CD4-positive, CD25-positive, alpha-beta regulatory T cell (primary cell): ENCODE measurements at regions not wholly inside any gene's neighbourhood (a gene's known extent, or its start where the extent isn't known, plus 50 kb on each side); places are given as distances from the start of the nearest gene placed in this dataset.

Experiments used
- ATAC-seq, 2 donors: fragments of 150-1000 bp; cut with Tn5 transposase; one replicate each; pipeline ENCODE4 v1.10.0; 2021; ENCODE audit warnings: low read depth in 2 of 2, moderate number of reproducible peaks in 2 of 2, moderate library complexity in 1 of 2
- DNase-seq, 3 donors: peaks; one replicate each; pipeline versions ENCODE4 v3.0.0 to v3.0.0-alpha.2; 2012 to 2022; ENCODE audit warnings: mixed read lengths in 1 of 3
- H3K27ac ChIP-seq: one replicate; pipeline ENCODE4 v1.7.0; 2013; ENCODE audit warnings: mild to moderate bottlenecking, low read length; ENCODE audit not compliant: insufficient read depth, poor library complexity, severe bottlenecking
- H3K27me3 ChIP-seq: one replicate; pipeline ENCODE4 v1.7.0; 2013; ENCODE audit warnings: low read length; ENCODE audit not compliant: control insufficient read depth, insufficient read depth
- H3K36me3 ChIP-seq: one replicate; pipeline ENCODE4 v1.7.0; 2013; ENCODE audit warnings: mild to moderate bottlenecking, low read length, moderate library complexity; ENCODE audit not compliant: control insufficient read depth, insufficient read depth
- H3K4me1 ChIP-seq: 2 replicates; pipeline ENCODE4 v1.7.0; 2013; ENCODE audit warnings: mild to moderate bottlenecking, low read length; ENCODE audit not compliant: insufficient read depth, control insufficient read depth, poor library complexity, severe bottlenecking
- H3K4me3 ChIP-seq: one replicate; pipeline ENCODE4 v1.7.0; 2013; ENCODE audit warnings: low read depth, mild to moderate bottlenecking, low read length, moderate library complexity
- H3K9me3 ChIP-seq, 2 experiments: 1 replicate in 1 of 2; 2 replicates in 1 of 2; pipeline ENCODE4 v1.7.0; 2013; ENCODE audit warnings: low read length in 2 of 2, mild to moderate bottlenecking in 1 of 2, moderate library complexity in 1 of 2; ENCODE audit not compliant: control insufficient read depth in 2 of 2
- H3K27ac Mint-ChIP-seq, 3 donors: one replicate each; pipeline ENCODE4 v1.8.0; 2020 to 2022; ENCODE audit warnings: mild to moderate bottlenecking in 3 of 3, mixed read lengths in 3 of 3, moderate library complexity in 2 of 3
- H3K27me3 Mint-ChIP-seq: one replicate; pipeline ENCODE4 v1.8.0; 2022; ENCODE audit warnings: mild to moderate bottlenecking, mixed read lengths
- H3K36me3 Mint-ChIP-seq: one replicate; pipeline ENCODE4 v1.8.0; 2020; ENCODE audit warnings: mixed read lengths
- H3K4me1 Mint-ChIP-seq, 4 donors: one replicate each; pipeline ENCODE4 v1.8.0; 2020 to 2022; ENCODE audit warnings: mixed read lengths in 4 of 4, mild to moderate bottlenecking in 1 of 4
- H3K4me3 Mint-ChIP-seq, 4 donors: one replicate each; pipeline ENCODE4 v1.8.0; 2020 to 2022; ENCODE audit warnings: mild to moderate bottlenecking in 4 of 4, mixed read lengths in 4 of 4, moderate library complexity in 3 of 4
- H3K9me3 Mint-ChIP-seq, 7 donors: one replicate each; pipeline ENCODE4 v1.8.0; 2020 to 2022; ENCODE audit warnings: mixed read lengths in 7 of 7, mild to moderate bottlenecking in 3 of 7, moderate library complexity in 2 of 7

DNA sequence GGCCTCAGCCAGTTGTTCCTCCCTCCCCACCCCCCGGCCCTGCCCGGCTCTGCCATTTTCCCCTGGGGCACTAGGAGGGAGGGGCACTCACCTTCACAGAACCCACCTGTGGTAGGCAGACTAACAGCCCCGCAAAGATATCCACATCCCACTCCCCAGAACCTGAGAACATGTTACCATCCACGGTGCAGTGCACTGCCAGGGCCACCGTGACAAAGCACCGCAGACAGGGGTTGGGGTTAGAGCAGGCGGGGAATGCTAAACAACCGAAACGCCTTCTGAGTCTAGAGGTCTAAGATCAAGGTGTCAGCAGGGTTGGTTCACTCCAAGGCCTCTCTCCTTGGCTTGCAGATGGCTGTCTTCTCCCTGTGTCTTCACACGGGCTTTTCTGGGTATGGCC is 57.4 kb upstream of the NCOR2 start:
- peaks cover 5% of the 10 kb centered on the region for H3K27me3 Mint-ChIP-seq
- Histone ChIP-seq H3K27ac (no peak overlapping the region), H3K4me3 (no peak overlapping the region), H3K9me3 (no peaks in the 10 kb centered on the region), H3K36me3 (no peaks in the 10 kb centered on the region), H3K4me1 (no peaks in the 10 kb centered on the region), H3K27me3 (no peaks in the 10 kb centered on the region)
- ATAC-seq (no peak), DNase-seq (no peak)
- H3K4me3 Mint-ChIP-seq, result peak overlapping the region in 1 of 4 donors; percentile 15
- peaks cover 0 to 2% (median 0%) of the 10 kb centered on the region in 4 donors for H3K4me1 Mint-ChIP-seq
- peaks cover 0 to 2% (median 0%) of the 10 kb centered on the region in 7 donors for H3K9me3 Mint-ChIP-seq
- no peaks in the 10 kb centered on the region for H3K36me3 Mint-ChIP-seq
- peak overlapping the region in 1 of 3 donors; percentile 60 for H3K27ac Mint-ChIP-seq

- Histone ChIP-seq H3K27ac (no peak overlapping the region), H3K36me3 (no peaks in the 10 kb centered on the region), H3K9me3 (no peaks in the 10 kb centered on the region), H3K4me1 (no peaks in the 10 kb centered on the region), H3K4me3 (no peak overlapping the region), H3K27me3 (no peaks in the 10 kb centered on the region)
- peaks cover 5% of the 10 kb centered on the region for H3K27me3 Mint-ChIP-seq
- H3K9me3 Mint-ChIP-seq, result peaks cover 0 to 2% (median 0%) of the 10 kb centered on the region in 7 donors
- H3K27ac Mint-ChIP-seq, result no peak overlapping the region
- H3K4me3 Mint-ChIP-seq, result no peak overlapping the region
- H3K36me3 Mint-ChIP-seq, result no peaks in the 10 kb centered on the region
- H3K4me1 Mint-ChIP-seq, result peaks cover 0 to 2% (median 0%) of the 10 kb centered on the region in 4 donors
- DNase-seq (no peak), ATAC-seq (no peak)
Measured at GRCh38 chr12:124623344-124624035, 56.1 kb upstream of the NCOR2 start.

DNA sequence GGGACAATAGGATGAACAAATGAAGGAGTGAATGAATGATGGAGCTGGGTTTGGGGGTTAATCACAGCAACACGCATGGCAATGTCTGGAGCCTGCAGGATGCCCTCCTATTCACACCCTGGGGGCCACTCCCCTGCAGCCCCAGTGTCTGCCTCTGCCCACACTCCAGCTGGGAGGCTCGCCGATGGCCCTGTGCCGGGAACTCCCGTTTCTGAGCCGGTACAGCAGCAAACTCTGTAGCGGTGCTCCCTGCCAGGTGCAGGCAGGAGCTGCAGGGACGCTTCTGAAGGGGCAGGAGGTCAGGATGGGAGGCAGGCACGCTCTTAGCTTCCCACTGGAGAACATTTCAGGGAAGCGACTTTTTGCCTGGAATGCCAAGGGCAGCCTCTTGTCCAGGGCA is 55.4 kb upstream of the NCOR2 start:
- peaks cover 0 to 2% (median 0%) of the 10 kb centered on the region in 7 donors for H3K9me3 Mint-ChIP-seq
- Histone ChIP-seq H3K36me3 (no peaks in the 10 kb centered on the region), H3K27me3 (no peaks in the 10 kb centered on the region), H3K9me3 (no peaks in the 10 kb centered on the region), H3K4me1 (no peaks in the 10 kb centered on the region), H3K27ac (no peak overlapping the region), H3K4me3 (no peak overlapping the region)
- no peak for ATAC-seq
- no peaks in the 10 kb centered on the region for H3K36me3 Mint-ChIP-seq
- no peak overlapping the region for H3K27ac Mint-ChIP-seq
- H3K4me1 Mint-ChIP-seq, result peaks cover 0 to 2% (median 0%) of the 10 kb centered on the region in 4 donors
- no peak for DNase-seq
- no peak overlapping the region for H3K4me3 Mint-ChIP-seq
- H3K27me3 Mint-ChIP-seq, result peaks cover 5% of the 10 kb centered on the region

DNA sequence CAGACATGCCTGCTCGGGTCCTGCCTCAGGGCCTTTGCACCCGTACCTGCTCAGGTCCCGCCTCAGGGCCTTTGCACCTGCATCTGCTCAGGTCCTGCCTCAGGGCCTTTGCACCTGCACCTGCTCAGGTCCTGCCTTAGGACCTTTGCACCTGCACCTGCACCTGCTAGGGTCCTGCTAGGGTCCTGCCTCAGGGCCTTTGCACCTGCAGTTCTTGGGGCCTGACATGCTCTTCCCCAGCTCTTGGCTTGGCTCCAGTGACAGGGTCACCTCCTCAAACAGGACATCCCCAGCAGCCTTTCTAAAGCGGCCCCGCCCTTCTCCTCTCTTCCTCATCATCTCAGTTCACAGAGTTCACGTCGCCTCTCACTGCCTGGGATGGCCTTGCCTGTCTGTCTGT is 54.9 kb upstream of the NCOR2 start:
- no peak overlapping the region for H3K4me3 Mint-ChIP-seq
- Histone ChIP-seq H3K9me3 (no peaks in the 10 kb centered on the region), H3K27me3 (no peaks in the 10 kb centered on the region), H3K27ac (no peak overlapping the region), H3K36me3 (no peaks in the 10 kb centered on the region), H3K4me3 (no peak overlapping the region), H3K4me1 (no peaks in the 10 kb centered on the region)
- DNase-seq (no peak), ATAC-seq (no peak)
- H3K27ac Mint-ChIP-seq, result no peak overlapping the region
- H3K9me3 Mint-ChIP-seq, result peaks cover 0 to 2% (median 0%) of the 10 kb centered on the region in 7 donors
- H3K36me3 Mint-ChIP-seq, result no peaks in the 10 kb centered on the region
- peaks cover 0 to 2% (median 0%) of the 10 kb centered on the region in 4 donors for H3K4me1 Mint-ChIP-seq
- peaks cover 5% of the 10 kb centered on the region for H3K27me3 Mint-ChIP-seq

- Histone ChIP-seq H3K9me3 (no peaks in the 10 kb centered on the region), H3K36me3 (no peaks in the 10 kb centered on the region), H3K27ac (no peak overlapping the region), H3K27me3 (no peaks in the 10 kb centered on the region), H3K4me3 (no peak overlapping the region), H3K4me1 (no peaks in the 10 kb centered on the region)
- Mint-ChIP-seq H3K9me3 (peaks cover 0 to 2% (median 0%) of the 10 kb centered on the region in 7 donors), H3K4me1 (peaks cover 0 to 4% (median under 1%) of the 10 kb centered on the region in 4 donors), H3K36me3 (no peaks in the 10 kb centered on the region), H3K27ac (no peak overlapping the region), H3K27me3 (peaks cover 5% of the 10 kb centered on the region), H3K4me3 (no peak overlapping the region)
- ATAC-seq, result no peak
- DNase-seq, result no peak
Measured at GRCh38 chr12:124621296-124621660, 53.9 kb upstream of the NCOR2 start.

- H3K27ac ChIP-seq, result no peak overlapping the region
- peak overlapping the region in 1 of 3 donors; percentile 56 for H3K27ac Mint-ChIP-seq
- no peak for ATAC-seq
- DNase-seq, result no peak
- no peaks in the 10 kb centered on the region for H3K9me3 ChIP-seq
- H3K36me3 ChIP-seq, result no peaks in the 10 kb centered on the region
- peaks cover 0 to 2% (median 0%) of the 10 kb centered on the region in 7 donors for H3K9me3 Mint-ChIP-seq
- H3K4me3 ChIP-seq, result no peak overlapping the region
- H3K4me1 ChIP-seq, result no peaks in the 10 kb centered on the region
- H3K27me3 ChIP-seq, result no peaks in the 10 kb centered on the region
- H3K4me3 Mint-ChIP-seq, result no peak overlapping the region
- peaks cover 5% of the 10 kb centered on the region for H3K27me3 Mint-ChIP-seq
- peaks cover 0 to 4% (median under 1%) of the 10 kb centered on the region in 4 donors for H3K4me1 Mint-ChIP-seq
- no peaks in the 10 kb centered on the region for H3K36me3 Mint-ChIP-seq
Measured at GRCh38 chr12:124620606-124621295, 53.3 kb upstream of the NCOR2 start.

GRCh38 chr12:124618291-124618902 is 51.0 kb upstream of the NCOR2 start:
- Histone ChIP-seq H3K9me3 (peaks cover 0 to 7% of the 10 kb centered on the region in 2 experiments), H3K27me3 (no peaks in the 10 kb centered on the region), H3K36me3 (no peaks in the 10 kb centered on the region), H3K4me1 (no peaks in the 10 kb centered on the region), H3K27ac (no peak overlapping the region), H3K4me3 (no peak overlapping the region)
- Mint-ChIP-seq H3K27ac (no peak overlapping the region), H3K4me1 (peaks cover 0 to 4% (median 0%) of the 10 kb centered on the region in 4 donors), H3K36me3 (no peaks in the 10 kb centered on the region), H3K9me3 (peaks cover 0 to 1% (median 0%) of the 10 kb centered on the region in 7 donors), H3K27me3 (peaks cover 5% of the 10 kb centered on the region), H3K4me3 (no peak overlapping the region)
- no peak for ATAC-seq
- no peak for DNase-seq
